Fibroblast of mammary gland (primary cell): ENCODE measurements at regions not wholly inside any gene's neighbourhood (a gene's known extent, or its start where the extent isn't known, plus 50 kb on each side); places are given as distances from the start of the nearest gene placed in this dataset.
A peak's percentile ranks its signal among the peaks of the same experiment; 100 is the strongest.

ENCODE experiments used
- DNase-seq: peaks from one replicate; pipeline ENCODE4 v3.0.0-alpha.2; 2010; ENCODE audit warnings: low read depth
- H3K4me3 ChIP-seq: 2 replicates; pipeline ENCODE4 v1.5.1; 2011; ENCODE audit warnings: low read depth, mild to moderate bottlenecking, low read length, moderate library complexity; ENCODE audit not compliant: control insufficient read depth
- CTCF ChIP-seq: conservative IDR thresholded peaks from 2 replicates; pipeline ENCODE4 v1.5.1; 2011; ENCODE audit warnings: low read depth, low read length, inconsistent platforms; ENCODE audit not compliant: control insufficient read depth, insufficient read depth

- no peak overlapping the region for H3K4me3 ChIP-seq
- DNase-seq, result no peak
- no peak for TF ChIP-seq CTCF
Observed at GRCh38 chr2:190767821-190768220, 112.8 kb upstream of the GLS start.

GRCh38 chr2:190769258-190769657, 111.4 kb upstream of the GLS start:
- TF ChIP-seq CTCF, result no peak
- no peak overlapping the region for H3K4me3 ChIP-seq
- DNase-seq, result no peak

- DNase-seq, result no peak
- H3K4me3 ChIP-seq, result no peak overlapping the region
- no peak for TF ChIP-seq CTCF
Observed at GRCh38 chr2:190771726-190772125, 108.9 kb upstream of the GLS start.

- TF ChIP-seq CTCF, result no peak
- no peak for DNase-seq
- no peak overlapping the region for H3K4me3 ChIP-seq
Observed at GRCh38 chr2:190780594-190780993, 100.0 kb upstream of the GLS start.

- TF ChIP-seq CTCF, result peak; percentile 62
- DNase-seq, result peak; percentile 76
- H3K4me3 ChIP-seq, result no peak overlapping the region
Observed at GRCh38 chr2:190781604-190782198, 98.9 kb upstream of the GLS start.

GRCh38 chr2:190782264-190782663, 98.4 kb upstream of the GLS start:
- no peak overlapping the region for H3K4me3 ChIP-seq
- no peak for DNase-seq
- no peak for TF ChIP-seq CTCF
